Ishikawa (cell line): ENCODE measurements at regions not wholly inside any gene's neighbourhood (a gene's known extent, or its start where the extent isn't known, plus 50 kb on each side); places are given as distances from the start of the nearest gene placed in this dataset.

ENCODE experiments used
- CEBPB ChIP-seq: IDR thresholded peaks from 2 replicates; pipeline ENCODE4 v1.6.1; 2012
- CREB1 ChIP-seq: IDR thresholded peaks from 2 replicates; pipeline ENCODE4 v1.6.1; 2012; ENCODE audit warnings: low read depth
- EGR1 ChIP-seq: IDR thresholded peaks from 2 replicates; pipeline ENCODE4 v1.6.1; 2012
- EP300 ChIP-seq: IDR thresholded peaks from 2 replicates; pipeline ENCODE4 v1.6.1; 2012; ENCODE audit warnings: borderline replicate concordance
- FOXM1 ChIP-seq: IDR thresholded peaks from 2 replicates; pipeline ENCODE4 v1.6.1; 2012; ENCODE audit warnings: low read depth, borderline replicate concordance
- NFIC ChIP-seq: IDR thresholded peaks from 2 replicates; pipeline ENCODE4 v1.6.1; 2012
- RAD21 ChIP-seq: IDR thresholded peaks from 2 replicates; pipeline ENCODE4 v1.6.1; 2012; ENCODE audit warnings: low read depth
- TCF12 ChIP-seq: IDR thresholded peaks from 2 replicates; pipeline ENCODE4 v1.6.1; 2012; ENCODE audit warnings: low read depth
- YY1 ChIP-seq: IDR thresholded peaks from 2 replicates; pipeline ENCODE4 v1.6.1; 2012; ENCODE audit warnings: low read depth
- TF ChIP-seq, protein P1 (sequence below): IDR thresholded peaks from 2 replicates; pipeline ENCODE4 v1.6.1; 2012; ENCODE audit warnings: low read depth, mild to moderate bottlenecking
- TF ChIP-seq, protein P2 (sequence below): IDR thresholded peaks from 2 replicates; pipeline ENCODE4 v1.6.1; 2012
- TF ChIP-seq, protein P3 (sequence below): IDR thresholded peaks from 2 replicates; pipeline ENCODE4 v1.6.1; 2012

DNA sequence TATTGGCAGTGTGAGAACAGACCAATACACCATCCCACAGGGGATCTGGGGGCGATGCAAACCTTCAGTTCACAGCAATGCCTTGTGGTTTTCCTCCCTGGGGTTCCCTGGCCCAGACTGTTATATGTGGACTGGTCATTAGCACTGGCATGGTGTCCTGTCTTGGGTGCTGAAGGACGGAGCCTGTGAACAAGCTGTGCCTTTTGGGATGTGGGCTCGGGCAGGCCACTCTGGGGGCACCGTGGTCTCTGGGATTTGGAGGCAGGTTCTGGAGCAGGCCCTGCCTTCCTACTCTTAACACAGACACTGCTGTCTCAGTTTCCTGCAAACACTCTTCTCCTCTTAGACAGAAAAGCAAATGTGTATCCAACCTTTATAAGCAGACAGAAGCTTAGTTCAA is 93.0 kb upstream of the ADRA2C start:
- TF ChIP-seq YY1 (no peak), NFIC (no peak), FOXM1 (no peak), CEBPB (no peak), EGR1 (no peak), CREB1 (no peak), TCF12 (no peak), RAD21 (no peak), EP300 (no peak)
- TF ChIP-seq, protein P1, sequence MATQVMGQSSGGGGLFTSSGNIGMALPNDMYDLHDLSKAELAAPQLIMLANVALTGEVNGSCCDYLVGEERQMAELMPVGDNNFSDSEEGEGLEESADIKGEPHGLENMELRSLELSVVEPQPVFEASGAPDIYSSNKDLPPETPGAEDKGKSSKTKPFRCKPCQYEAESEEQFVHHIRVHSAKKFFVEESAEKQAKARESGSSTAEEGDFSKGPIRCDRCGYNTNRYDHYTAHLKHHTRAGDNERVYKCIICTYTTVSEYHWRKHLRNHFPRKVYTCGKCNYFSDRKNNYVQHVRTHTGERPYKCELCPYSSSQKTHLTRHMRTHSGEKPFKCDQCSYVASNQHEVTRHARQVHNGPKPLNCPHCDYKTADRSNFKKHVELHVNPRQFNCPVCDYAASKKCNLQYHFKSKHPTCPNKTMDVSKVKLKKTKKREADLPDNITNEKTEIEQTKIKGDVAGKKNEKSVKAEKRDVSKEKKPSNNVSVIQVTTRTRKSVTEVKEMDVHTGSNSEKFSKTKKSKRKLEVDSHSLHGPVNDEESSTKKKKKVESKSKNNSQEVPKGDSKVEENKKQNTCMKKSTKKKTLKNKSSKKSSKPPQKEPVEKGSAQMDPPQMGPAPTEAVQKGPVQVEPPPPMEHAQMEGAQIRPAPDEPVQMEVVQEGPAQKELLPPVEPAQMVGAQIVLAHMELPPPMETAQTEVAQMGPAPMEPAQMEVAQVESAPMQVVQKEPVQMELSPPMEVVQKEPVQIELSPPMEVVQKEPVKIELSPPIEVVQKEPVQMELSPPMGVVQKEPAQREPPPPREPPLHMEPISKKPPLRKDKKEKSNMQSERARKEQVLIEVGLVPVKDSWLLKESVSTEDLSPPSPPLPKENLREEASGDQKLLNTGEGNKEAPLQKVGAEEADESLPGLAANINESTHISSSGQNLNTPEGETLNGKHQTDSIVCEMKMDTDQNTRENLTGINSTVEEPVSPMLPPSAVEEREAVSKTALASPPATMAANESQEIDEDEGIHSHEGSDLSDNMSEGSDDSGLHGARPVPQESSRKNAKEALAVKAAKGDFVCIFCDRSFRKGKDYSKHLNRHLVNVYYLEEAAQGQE = no peak
- TF ChIP-seq, protein P2, sequence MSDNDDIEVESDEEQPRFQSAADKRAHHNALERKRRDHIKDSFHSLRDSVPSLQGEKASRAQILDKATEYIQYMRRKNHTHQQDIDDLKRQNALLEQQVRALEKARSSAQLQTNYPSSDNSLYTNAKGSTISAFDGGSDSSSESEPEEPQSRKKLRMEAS = no peak
- TF ChIP-seq, protein P3, sequence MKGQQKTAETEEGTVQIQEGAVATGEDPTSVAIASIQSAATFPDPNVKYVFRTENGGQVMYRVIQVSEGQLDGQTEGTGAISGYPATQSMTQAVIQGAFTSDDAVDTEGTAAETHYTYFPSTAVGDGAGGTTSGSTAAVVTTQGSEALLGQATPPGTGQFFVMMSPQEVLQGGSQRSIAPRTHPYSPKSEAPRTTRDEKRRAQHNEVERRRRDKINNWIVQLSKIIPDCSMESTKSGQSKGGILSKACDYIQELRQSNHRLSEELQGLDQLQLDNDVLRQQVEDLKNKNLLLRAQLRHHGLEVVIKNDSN = no peak
